GM21447 (cell line): ENCODE measurements at regions not wholly inside any gene's neighbourhood (a gene's known extent, or its start where the extent isn't known, plus 50 kb on each side); places are given as distances from the start of the nearest gene placed in this dataset.

Source experiments
- ATAC-seq: cut with Tn5 transposase; IDR thresholded peaks from one replicate; pipeline ENCODE4 v1.9.1; 2021; ENCODE audit not compliant: unreplicated experiment

DNA sequence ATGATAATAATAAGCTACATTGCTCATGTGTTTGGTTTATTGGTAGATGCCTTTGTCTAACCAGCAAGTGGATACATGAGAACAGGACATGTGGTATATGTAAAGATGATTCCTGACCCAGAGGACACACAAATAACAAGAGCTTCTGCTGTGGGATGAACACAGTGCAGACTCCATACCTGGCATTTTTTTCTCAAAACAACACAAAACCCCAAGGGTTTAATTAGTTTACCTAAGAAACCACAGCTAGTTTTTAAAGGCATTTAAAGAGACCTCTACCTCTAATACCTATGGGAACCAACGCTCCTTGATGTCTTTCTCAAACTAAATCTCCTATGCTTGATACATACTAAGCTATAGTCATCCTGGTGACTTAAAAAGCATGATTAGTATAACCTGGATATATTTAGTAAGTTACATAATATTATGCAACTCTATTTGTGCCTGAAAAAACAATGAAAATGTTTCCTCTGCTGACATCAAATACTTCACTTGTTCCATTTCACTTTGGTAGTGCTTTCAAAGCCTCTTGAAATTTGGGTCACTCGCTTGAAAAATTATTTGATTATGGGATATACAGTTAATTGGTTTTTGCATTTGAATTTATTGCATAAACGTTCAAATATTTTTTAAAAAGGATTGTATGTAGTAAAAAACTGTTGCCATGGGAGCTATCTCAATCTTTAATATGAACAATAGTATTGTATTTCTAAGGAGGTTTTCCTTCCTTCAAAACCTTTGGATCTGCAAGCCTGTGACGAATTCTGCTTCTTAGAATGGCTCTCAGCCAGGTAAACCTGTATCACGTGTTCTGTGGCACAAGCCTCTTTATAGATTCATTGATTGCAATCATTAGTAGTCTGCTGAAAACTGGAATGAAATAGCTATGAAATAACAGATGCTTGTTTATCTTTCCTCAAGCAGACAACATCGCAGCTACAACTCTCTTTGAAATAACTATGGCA is 233.0 kb upstream of the KCNMB2 start:
- no peak for ATAC-seq

DNA sequence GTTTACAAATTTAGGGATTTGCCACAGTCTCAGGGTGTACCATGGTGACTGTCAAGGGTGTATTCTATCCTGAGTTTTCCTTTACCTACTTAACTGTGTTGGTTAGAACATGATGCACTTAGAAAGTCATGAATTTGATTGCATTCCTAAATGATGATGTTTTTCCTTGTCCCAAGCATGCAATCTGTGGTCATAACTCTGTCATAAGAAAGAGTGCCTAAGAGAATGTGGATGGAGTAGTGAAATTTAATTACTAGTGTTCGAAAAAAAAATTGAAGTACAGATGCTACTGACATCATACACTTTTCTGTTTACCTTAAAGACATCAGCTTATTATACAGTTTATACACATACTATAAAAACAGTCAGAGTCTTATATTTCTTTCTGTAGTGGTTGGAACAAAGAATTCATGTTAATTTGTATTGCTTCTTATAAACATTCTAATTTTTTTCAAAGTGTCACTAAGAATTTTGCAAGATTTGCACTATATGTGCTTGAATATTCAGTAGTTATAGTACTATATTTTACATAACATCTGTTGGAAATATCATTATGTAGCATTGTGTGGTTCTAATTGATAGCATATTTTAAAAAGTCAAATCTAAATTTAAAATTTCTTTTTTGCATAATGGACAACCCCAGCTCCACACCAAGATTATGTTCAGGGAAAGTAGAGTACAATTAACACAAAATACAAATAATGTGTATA is 231.3 kb upstream of the KCNMB2 start:
- ATAC-seq, result no peak

DNA sequence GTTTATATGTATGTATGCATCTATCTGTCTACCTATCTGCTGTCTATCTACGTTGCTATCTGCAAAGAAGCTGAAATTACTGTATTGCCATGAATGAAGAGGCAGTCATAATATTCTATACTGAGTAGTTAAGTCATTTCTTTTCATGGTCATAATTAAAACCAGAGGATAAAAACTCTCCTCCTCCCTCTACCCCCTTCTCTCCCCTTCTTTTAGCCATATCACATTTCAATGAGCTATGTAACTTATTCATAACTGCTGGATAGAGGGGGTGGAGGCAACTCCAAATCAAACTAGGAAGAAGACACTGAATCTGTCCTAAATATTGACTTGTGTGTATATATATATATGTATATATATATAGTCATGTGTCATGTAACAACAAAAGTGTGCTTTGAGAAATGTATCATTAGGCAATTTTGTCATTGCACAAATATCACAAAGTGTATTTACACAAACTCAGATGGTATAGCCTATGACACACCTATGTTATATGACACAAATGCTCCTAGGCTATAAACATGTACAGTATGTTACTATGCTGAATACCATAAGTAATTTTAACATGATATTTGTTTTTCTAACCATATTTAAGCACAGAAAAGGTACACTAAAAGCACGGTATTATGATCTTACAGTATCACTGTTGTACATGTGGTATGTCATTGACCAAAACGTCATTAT is 229.7 kb upstream of the KCNMB2 start:
- no peak for ATAC-seq

DNA sequence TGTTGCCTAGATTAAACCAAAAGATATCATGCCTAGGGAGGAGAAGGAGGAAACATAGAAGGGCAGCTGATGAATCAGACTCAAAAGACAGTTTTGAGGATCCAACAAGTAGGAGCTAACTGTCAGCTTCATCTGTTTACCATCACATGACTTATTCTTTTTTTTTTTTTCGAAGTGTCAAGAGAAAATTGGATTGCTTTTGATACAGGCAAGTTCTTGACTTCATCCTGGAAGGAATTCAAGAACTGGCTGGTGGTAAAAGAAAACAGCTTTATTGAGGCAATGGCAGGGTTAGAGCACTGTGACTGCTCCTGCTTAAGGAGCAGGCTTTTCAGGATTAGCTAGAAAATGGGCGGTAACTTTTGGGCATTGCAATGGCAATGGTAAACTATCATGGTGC is 227.5 kb upstream of the KCNMB2 start:
- no peak for ATAC-seq

DNA sequence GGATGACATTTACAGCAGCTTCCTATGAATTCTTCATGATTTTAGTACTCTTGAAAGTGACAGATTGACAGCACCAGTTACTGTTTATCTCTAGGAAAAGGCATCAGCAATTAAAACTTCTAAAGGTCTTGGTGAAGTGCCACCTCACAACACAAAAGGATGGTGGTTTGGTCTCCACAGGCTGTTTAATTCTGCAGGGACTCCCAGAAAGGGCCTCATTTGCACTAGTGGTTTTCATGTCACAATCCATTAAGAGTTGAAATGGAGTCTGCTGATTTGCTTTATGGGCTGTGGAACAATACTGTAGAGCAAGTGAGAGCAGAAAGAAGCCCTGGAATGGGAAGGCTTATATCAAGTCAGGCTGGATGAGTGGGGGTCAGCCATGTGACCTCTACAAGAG is 225.3 kb upstream of the KCNMB2 start:
- ATAC-seq, result no peak

GRCh38 chr3:178313716-178314115 is 222.5 kb upstream of the KCNMB2 start:
- no peak for ATAC-seq

GRCh38 chr3:178318340-178318739 is 217.9 kb upstream of the KCNMB2 start:
- no peak for ATAC-seq

GRCh38 chr3:178318941-178319816 is 217.1 kb upstream of the KCNMB2 start:
- ATAC-seq, result no peak

DNA sequence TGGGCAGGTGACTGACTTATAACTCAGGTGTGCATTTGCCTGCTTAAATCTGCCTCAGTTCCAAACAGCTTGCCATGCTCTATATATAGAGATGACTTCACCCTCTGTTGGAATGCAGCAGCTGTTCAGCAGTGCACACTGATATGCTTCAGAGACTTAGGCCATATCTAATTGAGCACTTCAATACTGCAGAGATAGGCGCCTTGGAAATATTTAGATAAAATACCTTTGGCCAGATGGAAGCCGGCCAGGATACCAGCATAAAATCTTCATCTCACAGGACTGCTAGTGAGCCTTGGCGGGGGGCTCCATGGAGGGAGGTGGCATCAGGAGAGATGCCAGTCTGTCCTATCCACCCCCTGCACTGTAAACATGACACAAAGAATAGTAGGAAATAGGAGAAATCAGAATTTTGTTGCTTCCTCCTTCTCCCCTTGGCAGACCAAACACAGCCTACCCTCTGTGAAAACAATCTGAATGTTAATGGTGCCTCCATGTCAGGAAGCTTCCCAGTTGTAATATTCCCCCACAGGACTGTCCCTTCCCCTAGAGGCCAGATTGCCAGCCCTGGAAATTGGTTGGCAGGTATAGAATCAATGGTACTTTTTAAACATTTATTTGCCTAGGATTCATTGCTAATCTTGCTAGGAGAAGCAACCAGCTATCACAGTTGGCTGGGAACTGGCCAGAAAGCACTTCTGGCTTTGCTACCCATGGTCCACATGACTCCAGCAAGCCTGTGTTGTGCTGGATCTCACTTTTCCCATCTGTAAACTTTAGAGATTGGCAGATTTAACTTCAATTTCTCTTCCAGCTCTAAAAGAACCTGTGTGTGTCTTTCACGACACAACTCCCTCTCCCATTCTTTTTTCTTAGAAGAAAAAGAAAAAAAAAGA is 215.5 kb upstream of the KCNMB2 start:
- ATAC-seq, result no peak

DNA sequence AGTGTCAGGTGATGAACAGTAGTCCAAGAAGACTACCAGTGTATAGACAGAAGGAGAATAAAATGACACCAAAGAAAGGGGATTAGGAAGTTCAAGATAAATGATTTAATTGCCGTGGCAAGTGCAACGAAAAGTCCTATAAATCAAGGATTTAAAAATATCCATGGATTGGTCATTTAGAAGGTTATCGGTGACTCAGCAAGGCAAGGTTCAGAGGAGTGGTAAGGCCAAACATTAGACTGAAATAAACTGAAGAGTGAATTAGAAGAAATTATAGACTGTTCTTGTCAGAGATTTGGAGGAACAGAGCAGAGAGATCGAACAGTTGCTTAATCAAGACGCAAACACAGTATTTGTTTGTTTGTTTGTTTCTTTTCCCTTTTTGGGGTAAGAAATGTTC is 211.9 kb upstream of the KCNMB2 start:
- no peak for ATAC-seq

DNA sequence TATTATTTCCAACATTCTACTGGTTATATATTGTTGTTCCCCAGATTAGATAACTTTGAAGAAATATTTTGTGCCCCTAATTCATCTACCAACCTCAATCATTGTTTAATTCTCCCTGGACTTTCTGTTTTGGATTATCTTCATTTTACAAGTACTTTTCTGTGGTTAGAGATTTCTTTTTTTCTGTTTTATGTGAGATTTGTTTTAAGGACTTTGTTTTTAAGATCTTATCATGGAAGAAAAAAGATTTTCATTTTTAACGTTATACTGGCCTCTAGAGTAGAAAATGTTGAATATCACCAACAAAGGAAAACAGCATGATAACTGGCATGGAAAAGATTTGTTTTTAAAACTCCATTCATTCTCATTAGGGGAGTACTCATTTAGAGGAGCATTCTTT is 210.9 kb upstream of the KCNMB2 start:
- ATAC-seq, result no peak

- ATAC-seq, result no peak
These were observed 206.3 kb upstream of the KCNMB2 start for GRCh38 chr3:178329936-178330335.

DNA sequence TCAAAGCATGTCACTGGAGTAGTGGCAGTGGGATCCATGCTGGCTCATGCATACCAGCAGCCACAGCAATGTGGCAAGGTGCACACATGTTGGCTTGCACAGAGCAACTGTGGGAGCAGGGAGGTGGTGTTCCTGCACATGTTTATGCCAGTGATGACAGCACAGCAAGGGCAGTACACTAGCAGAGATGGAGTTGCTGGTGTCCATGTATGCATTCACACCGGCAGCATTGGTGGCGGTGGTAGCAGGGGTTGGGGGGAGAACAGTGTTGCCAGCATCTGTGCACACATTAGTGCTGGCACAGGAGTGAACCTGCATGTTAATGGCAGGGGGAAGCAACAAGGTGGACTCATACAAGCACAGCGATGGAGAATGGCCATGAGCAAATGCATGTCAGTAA is 202.0 kb upstream of the KCNMB2 start:
- no peak for ATAC-seq

DNA sequence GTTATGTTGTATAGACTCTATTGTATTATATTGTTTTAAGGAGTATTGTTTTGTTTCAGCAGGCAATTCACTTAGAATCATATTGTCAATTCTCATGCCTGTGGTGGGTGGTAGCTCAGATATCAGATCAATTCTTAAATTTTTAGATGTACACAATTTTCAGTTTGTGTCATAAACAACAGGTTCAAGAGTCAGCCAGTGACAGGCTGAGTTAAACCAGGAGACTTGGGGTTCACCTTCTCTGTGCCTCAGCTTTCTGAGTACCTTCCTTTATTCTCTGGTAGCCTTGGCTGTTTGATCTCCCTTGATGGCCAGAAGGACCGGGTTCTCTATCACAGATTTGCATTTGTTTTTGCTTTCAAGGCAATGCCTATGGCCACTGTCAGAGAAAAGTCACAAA is 199.9 kb upstream of the KCNMB2 start:
- no peak for ATAC-seq

GRCh38 chr3:178340506-178340905 is 195.7 kb upstream of the KCNMB2 start:
- ATAC-seq, result no peak

DNA sequence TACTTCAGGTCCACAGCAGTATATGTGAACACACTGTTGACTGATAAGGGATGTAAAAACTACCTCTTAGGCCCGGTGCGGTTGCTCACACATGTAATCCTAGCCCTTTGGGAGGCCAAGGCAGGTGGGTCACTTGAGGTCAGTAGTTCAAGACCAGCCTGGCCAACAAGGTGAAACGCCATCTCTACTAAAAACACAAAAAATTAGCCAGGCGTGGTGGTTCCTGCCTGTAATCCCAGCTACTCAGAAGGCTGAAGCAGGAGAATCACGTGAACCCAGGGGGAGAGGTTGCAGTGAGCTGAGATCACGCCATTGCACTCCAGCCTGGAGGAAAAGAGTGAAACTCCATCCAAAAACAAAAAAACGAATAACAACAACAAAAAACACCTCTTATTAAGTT is 194.6 kb upstream of the KCNMB2 start:
- no peak for ATAC-seq

DNA sequence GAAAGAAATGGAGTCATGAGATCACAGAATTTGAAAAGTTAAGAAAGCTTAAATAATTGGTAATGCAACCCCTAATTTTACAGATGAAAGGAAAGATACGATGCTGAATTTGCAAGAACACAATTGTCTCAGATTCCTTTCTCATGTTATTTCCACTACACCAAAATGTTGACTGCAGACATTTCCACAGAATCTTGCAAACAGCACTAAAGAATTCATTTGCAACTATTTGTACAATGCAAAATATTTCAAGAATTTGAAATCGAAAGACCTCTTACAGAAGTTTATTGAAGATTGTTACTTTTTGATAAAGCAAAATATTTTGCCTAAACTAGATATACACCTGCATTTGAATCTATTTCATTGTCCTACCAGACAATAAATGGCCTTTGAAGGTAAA is 194.1 kb upstream of the KCNMB2 start:
- no peak for ATAC-seq

- ATAC-seq, result no peak
These were observed 192.7 kb upstream of the KCNMB2 start for GRCh38 chr3:178343433-178344038.

DNA sequence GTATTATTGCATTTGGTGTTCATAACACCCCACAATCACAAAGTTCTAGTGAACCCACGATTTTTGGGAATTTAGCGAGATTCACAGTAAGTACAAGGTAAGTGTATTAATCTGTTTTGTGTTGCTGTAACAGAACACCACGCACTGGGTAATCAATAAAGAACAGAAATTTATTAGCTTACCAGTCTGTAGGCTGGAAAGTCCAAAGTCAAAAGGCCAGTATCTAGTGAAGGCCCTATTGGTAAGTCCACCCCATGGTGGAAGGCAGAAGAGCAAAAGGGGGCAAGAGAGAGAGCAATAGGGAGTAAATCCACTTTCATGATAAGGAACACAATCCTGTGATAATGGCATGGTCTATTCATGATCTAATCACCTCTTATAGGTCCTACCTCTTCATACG is 190.3 kb upstream of the KCNMB2 start:
- no peak for ATAC-seq
